Activated CD4-positive, alpha-beta T cell treated with anti-CD3 and anti-CD28 coated beads, Interleukin-2, amount 50 U/mL, for 48 hours (primary cell): ENCODE measurements at regions not wholly inside any gene's neighbourhood (a gene's known extent, or its start where the extent isn't known, plus 50 kb on each side); places are given as distances from the start of the nearest gene placed in this dataset.
A peak's percentile ranks its signal among the peaks of the same experiment; 100 is the strongest.
"Not testable (repeated sequence)": the region's sequence is repeated elsewhere in the genome, so short reads cannot be mapped to it uniquely, and the experiment has no call there.

ENCODE experiments used
- DNase-seq, 2 experiments: peaks; one replicate each; pipeline ENCODE4 v3.0.0-alpha.2; 2020

- DNase-seq = no peak
Observed at GRCh38 chr18:59059140-59059539, 80.5 kb upstream of the SEC11C start.

- DNase-seq = no peak
Observed at GRCh38 chr18:59060551-59060950, 79.1 kb upstream of the SEC11C start.

GRCh38 chr18:59061914-59062642, 77.6 kb upstream of the SEC11C start:
- DNase-seq = no peak

- DNase-seq = no peak
Observed at GRCh38 chr18:59062643-59063006, 77.1 kb upstream of the SEC11C start.

GRCh38 chr18:59063300-59063906, 76.3 kb upstream of the SEC11C start:
- no peak for DNase-seq

- DNase-seq = no peak
Observed at GRCh38 chr18:59063912-59064311, 75.8 kb upstream of the SEC11C start.

GRCh38 chr18:59065684-59066083, 74.0 kb upstream of the SEC11C start:
- DNase-seq = no peak

- DNase-seq = peak; percentile 17 to 23
Observed at GRCh38 chr18:59067873-59068272, 71.8 kb upstream of the SEC11C start.

GRCh38 chr18:59068276-59069071, 71.2 kb upstream of the SEC11C start:
- DNase-seq = no peak

- DNase-seq = peak; percentile 88 to 90
Observed at GRCh38 chr18:59070181-59070912, 69.3 kb upstream of the SEC11C start.

- DNase-seq = no peak
Observed at GRCh38 chr18:59072727-59073421, 66.8 kb upstream of the SEC11C start.

GRCh38 chr18:59075923-59076322, 63.8 kb upstream of the SEC11C start:
- DNase-seq = no peak

GRCh38 chr18:59079264-59079663, 60.4 kb upstream of the SEC11C start:
- DNase-seq = no peak

- not testable (repeated sequence) for DNase-seq
Observed at GRCh38 chr18:59079687-59080501, 59.8 kb upstream of the SEC11C start.

- DNase-seq = no peak
Observed at GRCh38 chr18:59083136-59083818, 56.4 kb upstream of the SEC11C start.

- DNase-seq = no peak
Observed at GRCh38 chr18:59085126-59085794, 54.4 kb upstream of the SEC11C start.

GRCh38 chr18:59085797-59086196, 53.9 kb upstream of the SEC11C start:
- DNase-seq = no peak

GRCh38 chr18:59086522-59086921, 53.2 kb upstream of the SEC11C start:
- no peak for DNase-seq

GRCh38 chr18:59087391-59087790, 52.3 kb upstream of the SEC11C start:
- no peak for DNase-seq
